ENCODE measurements at regions not wholly inside any gene's neighbourhood (a gene's known extent, or its start where the extent isn't known, plus 50 kb on each side); places are given as distances from the start of the nearest gene placed in this dataset.

GRCh38 chr4:151468715-151469696 is 60.0 kb downstream of the FHIP1A start:
- Mint-ChIP-seq H3K36me3 (no peaks in the 10 kb centered on the region), H3K4me3 (no peak overlapping the region), H3K4me1 (peaks cover 4% of the 10 kb centered on the region), H3K27ac (no peak overlapping the region), H3K27me3 (ENCODE audit: insufficient read depth, low read depth) (peaks cover 4% of the 10 kb centered on the region), H3K9me3 (no peaks in the 10 kb centered on the region)
- no peaks in the 10 kb centered on the region for H3F3A ChIP-seq (ENCODE audit: low read depth)
- no peak overlapping the region for H3K4me2 ChIP-seq
- H3K4me3 ChIP-seq: no peak overlapping the region
- TF ChIP-seq EZH2 (IDR thresholded peaks at IDR 0.05): no peak
- no peak for TF ChIP-seq EZH2phosphoT487 (IDR thresholded peaks at IDR 0.05)
- no peaks in the 10 kb centered on the region for H3K27me3 ChIP-seq
- no peaks in the 10 kb centered on the region for H4K20me1 ChIP-seq (ENCODE audit: low read depth)
- no peaks in the 10 kb centered on the region for H3K4me1 ChIP-seq
- H3K9me3 ChIP-seq (ENCODE audit: low read depth): no peaks in the 10 kb centered on the region
- H3K27ac ChIP-seq: no peak overlapping the region
- no peak overlapping the region for H3K9ac ChIP-seq
- no peaks in the 10 kb centered on the region for H3K79me2 ChIP-seq (ENCODE audit: low read depth)
- no peaks in the 10 kb centered on the region for H3K36me3 ChIP-seq
- H2AFZ ChIP-seq (replicated peaks): no peak overlapping the region
- DNase-seq (ENCODE audit: low spot score): no peak

- H3K4me1 ChIP-seq: no peaks in the 10 kb centered on the region
- no peak overlapping the region for H2AFZ ChIP-seq (replicated peaks)
- H3K9ac ChIP-seq: no peak overlapping the region
- H3K4me1 Mint-ChIP-seq: peaks cover 4% of the 10 kb centered on the region
- H3K36me3 ChIP-seq: no peaks in the 10 kb centered on the region
- no peak overlapping the region for H3K4me3 ChIP-seq
- H3K4me2 ChIP-seq: no peak overlapping the region
- no peaks in the 10 kb centered on the region for H3K27me3 ChIP-seq
- no peak overlapping the region for H3K27ac ChIP-seq
- H3K27ac Mint-ChIP-seq: no peak overlapping the region
- H3K4me3 Mint-ChIP-seq: no peak overlapping the region
- DNase-seq (ENCODE audit: low spot score): no peak
- no peaks in the 10 kb centered on the region for H3K36me3 Mint-ChIP-seq
- H3K27me3 Mint-ChIP-seq (ENCODE audit: insufficient read depth, low read depth): peaks cover 4% of the 10 kb centered on the region
- H3F3A ChIP-seq (ENCODE audit: low read depth): no peaks in the 10 kb centered on the region
- H3K79me2 ChIP-seq (ENCODE audit: low read depth): no peaks in the 10 kb centered on the region
- no peaks in the 10 kb centered on the region for H3K9me3 Mint-ChIP-seq
- no peaks in the 10 kb centered on the region for H4K20me1 ChIP-seq (ENCODE audit: low read depth)
- no peaks in the 10 kb centered on the region for H3K9me3 ChIP-seq (ENCODE audit: low read depth)
- TF ChIP-seq EZH2 (IDR thresholded peaks at IDR 0.05) (no peak), EZH2phosphoT487 (IDR thresholded peaks at IDR 0.05) (no peak), CTCF (IDR thresholded peaks at IDR 0.05) (no peak)
These were observed 61.0 kb downstream of the FHIP1A start for GRCh38 chr4:151469970-151470369.

GRCh38 chr4:151471728-151472127 is 62.8 kb downstream of the FHIP1A start:
- no peak for DNase-seq (ENCODE audit: low spot score)
- Histone ChIP-seq H3K27ac (no peak overlapping the region), H3K79me2 (ENCODE audit: low read depth) (no peaks in the 10 kb centered on the region), H3K4me3 (no peak overlapping the region), H3K9me3 (ENCODE audit: low read depth) (no peaks in the 10 kb centered on the region), H2AFZ (replicated peaks) (no peak overlapping the region), H3K4me2 (no peak overlapping the region), H4K20me1 (ENCODE audit: low read depth) (no peaks in the 10 kb centered on the region), H3K4me1 (no peaks in the 10 kb centered on the region), H3K9ac (no peak overlapping the region), H3K27me3 (no peaks in the 10 kb centered on the region), H3F3A (ENCODE audit: low read depth) (no peaks in the 10 kb centered on the region), H3K36me3 (no peaks in the 10 kb centered on the region)
- no peak overlapping the region for H3K4me3 Mint-ChIP-seq
- peaks cover 4% of the 10 kb centered on the region for H3K27me3 Mint-ChIP-seq (ENCODE audit: insufficient read depth, low read depth)
- H3K4me1 Mint-ChIP-seq: peaks cover 4% of the 10 kb centered on the region
- H3K9me3 Mint-ChIP-seq: no peaks in the 10 kb centered on the region
- H3K36me3 Mint-ChIP-seq: no peaks in the 10 kb centered on the region
- H3K27ac Mint-ChIP-seq: no peak overlapping the region
- TF ChIP-seq EZH2phosphoT487 (IDR thresholded peaks at IDR 0.05) (no peak), EZH2 (IDR thresholded peaks at IDR 0.05) (no peak), CTCF (IDR thresholded peaks at IDR 0.05) (no peak)

- H3K79me2 ChIP-seq (ENCODE audit: low read depth): no peaks in the 10 kb centered on the region
- no peaks in the 10 kb centered on the region for H3K4me1 ChIP-seq
- H3K9ac ChIP-seq: no peak overlapping the region
- H4K20me1 ChIP-seq (ENCODE audit: low read depth): no peaks in the 10 kb centered on the region
- no peaks in the 10 kb centered on the region for H3K9me3 ChIP-seq (ENCODE audit: low read depth)
- Mint-ChIP-seq H3K27ac (no peak overlapping the region), H3K9me3 (no peaks in the 10 kb centered on the region), H3K27me3 (ENCODE audit: insufficient read depth, low read depth) (peaks cover 3% of the 10 kb centered on the region), H3K36me3 (no peaks in the 10 kb centered on the region), H3K4me1 (peaks cover 4% of the 10 kb centered on the region), H3K4me3 (no peak overlapping the region)
- H2AFZ ChIP-seq (replicated peaks): no peak overlapping the region
- H3F3A ChIP-seq (ENCODE audit: low read depth): no peaks in the 10 kb centered on the region
- no peaks in the 10 kb centered on the region for H3K36me3 ChIP-seq
- no peak overlapping the region for H3K27ac ChIP-seq
- no peak overlapping the region for H3K4me2 ChIP-seq
- no peak for DNase-seq (ENCODE audit: low spot score)
- no peak overlapping the region for H3K4me3 ChIP-seq
- H3K27me3 ChIP-seq: no peaks in the 10 kb centered on the region
- no peak for TF ChIP-seq EZH2 (IDR thresholded peaks at IDR 0.05)
- no peak for TF ChIP-seq EZH2phosphoT487 (IDR thresholded peaks at IDR 0.05)
- no peak for TF ChIP-seq CTCF (IDR thresholded peaks at IDR 0.05)
These were observed 63.3 kb downstream of the FHIP1A start for GRCh38 chr4:151472297-151472696.

Data from neural progenitor cell (in vitro differentiated cells).